Tibial nerve (tissue), 3 donors: ENCODE measurements at regions not wholly inside any gene's neighbourhood (a gene's known extent, or its start where the extent isn't known, plus 50 kb on each side); places are given as distances from the start of the nearest gene placed in this dataset.

ENCODE experiments used
- POLR2A ChIP-seq, 2 donors: fragments of 450-650 bp; IDR thresholded peaks; one replicate each; pipeline ENCODE4 v1.6.1; 2017; ENCODE audit warnings: antibody characterized with exemption in 2 of 2, mild to moderate bottlenecking in 2 of 2, moderate library complexity in 2 of 2
- TF ChIP-seq, protein P1 (sequence below), 5 experiments: fragments of 200-600 bp in 3 of 5; fragments of 450-650 bp in 2 of 5; sonication (generic) in 3 of 5; IDR thresholded peaks; one replicate each; pipeline ENCODE4 v1.5.1; 2016 to 2019; ENCODE audit warnings: antibody characterized with exemption in 5 of 5, mild to moderate bottlenecking in 3 of 5, moderate library complexity in 2 of 5

DNA sequence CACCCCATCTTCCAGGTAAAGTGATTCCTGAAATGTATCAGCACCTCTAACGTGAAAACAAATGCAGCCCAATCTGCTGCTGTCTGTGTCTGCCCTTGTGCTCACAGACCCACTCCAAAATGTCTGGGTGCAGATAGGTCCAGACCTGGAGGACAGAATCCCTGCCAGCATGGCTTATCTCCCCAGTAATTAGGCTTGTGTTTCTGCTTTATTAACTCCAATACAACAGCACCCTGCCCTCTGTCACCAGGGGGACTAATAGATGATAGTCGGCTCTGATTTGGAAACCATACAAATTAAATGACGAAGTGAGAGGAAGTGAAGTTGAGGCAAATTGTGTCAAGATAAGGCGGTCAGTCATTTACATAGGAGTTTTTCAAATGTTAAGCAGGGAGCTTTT is 608.3 kb upstream of the SALL1 start:
- TF ChIP-seq, protein P1, sequence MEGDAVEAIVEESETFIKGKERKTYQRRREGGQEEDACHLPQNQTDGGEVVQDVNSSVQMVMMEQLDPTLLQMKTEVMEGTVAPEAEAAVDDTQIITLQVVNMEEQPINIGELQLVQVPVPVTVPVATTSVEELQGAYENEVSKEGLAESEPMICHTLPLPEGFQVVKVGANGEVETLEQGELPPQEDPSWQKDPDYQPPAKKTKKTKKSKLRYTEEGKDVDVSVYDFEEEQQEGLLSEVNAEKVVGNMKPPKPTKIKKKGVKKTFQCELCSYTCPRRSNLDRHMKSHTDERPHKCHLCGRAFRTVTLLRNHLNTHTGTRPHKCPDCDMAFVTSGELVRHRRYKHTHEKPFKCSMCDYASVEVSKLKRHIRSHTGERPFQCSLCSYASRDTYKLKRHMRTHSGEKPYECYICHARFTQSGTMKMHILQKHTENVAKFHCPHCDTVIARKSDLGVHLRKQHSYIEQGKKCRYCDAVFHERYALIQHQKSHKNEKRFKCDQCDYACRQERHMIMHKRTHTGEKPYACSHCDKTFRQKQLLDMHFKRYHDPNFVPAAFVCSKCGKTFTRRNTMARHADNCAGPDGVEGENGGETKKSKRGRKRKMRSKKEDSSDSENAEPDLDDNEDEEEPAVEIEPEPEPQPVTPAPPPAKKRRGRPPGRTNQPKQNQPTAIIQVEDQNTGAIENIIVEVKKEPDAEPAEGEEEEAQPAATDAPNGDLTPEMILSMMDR (IDR thresholded peaks at IDR 0.05) = no peak
- TF ChIP-seq POLR2A (IDR thresholded peaks at IDR 0.05) = no peak
